GM12891 (cell line): ENCODE measurements at regions not wholly inside any gene's neighbourhood (a gene's known extent, or its start where the extent isn't known, plus 50 kb on each side); places are given as distances from the start of the nearest gene placed in this dataset.

Experiments
- POLR2A ChIP-seq: IDR thresholded peaks from 2 replicates; pipeline ENCODE4 v1.6.1; 2011; ENCODE audit warnings: low read depth, low read length, control low read depth
- POLR2AphosphoS5 ChIP-seq: IDR thresholded peaks from 2 replicates; pipeline ENCODE4 v1.6.1; 2011; ENCODE audit warnings: low read depth, low read length, control low read depth

GRCh38 chr4:15143551-15143950, 141.3 kb downstream of the CPEB2 start:
- TF ChIP-seq POLR2AphosphoS5 (no peak), POLR2A (no peak)
